Activated CD4-positive, alpha-beta T cell treated with anti-CD3 and anti-CD28 coated beads, Interleukin-2, amount 10 ng/mL, durations not matched to agents 7 days and 5 days (primary cell): ENCODE measurements at regions not wholly inside any gene's neighbourhood (a gene's known extent, or its start where the extent isn't known, plus 50 kb on each side); places are given as distances from the start of the nearest gene placed in this dataset.
"Not testable (repeated sequence)": the region's sequence is repeated elsewhere in the genome, so short reads cannot be mapped to it uniquely, and the experiment has no call there.

Experiments used
- CTCF ChIA-PET: fragments of 350-600 bp; sonication (Branson Sonifier 250); formaldehyde crosslinking; loops from one replicate; lab custom pipeline; 2021; ENCODE audit warnings: antibody characterized with exemption; lab: Charles Lee
- POLR2A ChIA-PET: fragments of 350-600 bp; sonication (Branson Sonifier 250); formaldehyde crosslinking; loops from one replicate; lab custom pipeline; 2021; ENCODE audit warnings: antibody characterized with exemption; lab: Charles Lee
- DNase-seq: peaks from one replicate; pipeline ENCODE4 v3.0.0-alpha.2; 2020
- H3K27ac Mint-ChIP-seq: one replicate; pipeline ENCODE4 v1.8.0; 2021; ENCODE audit warnings: mild to moderate bottlenecking, moderate library complexity, mixed read lengths
- H3K27me3 Mint-ChIP-seq: one replicate; pipeline ENCODE4 v1.8.0; 2021; ENCODE audit warnings: mixed read lengths
- H3K36me3 Mint-ChIP-seq: one replicate; pipeline ENCODE4 v1.8.0; 2021; ENCODE audit warnings: low read depth, mixed read lengths
- H3K4me1 Mint-ChIP-seq: one replicate; pipeline ENCODE4 v1.8.0; 2021; ENCODE audit warnings: mixed read lengths
- H3K4me3 Mint-ChIP-seq: one replicate; pipeline ENCODE4 v1.8.0; 2021; ENCODE audit warnings: mild to moderate bottlenecking, moderate library complexity, mixed read lengths
- H3K9me3 Mint-ChIP-seq: one replicate; pipeline ENCODE4 v1.8.0; 2021; ENCODE audit warnings: mixed read lengths

DNA sequence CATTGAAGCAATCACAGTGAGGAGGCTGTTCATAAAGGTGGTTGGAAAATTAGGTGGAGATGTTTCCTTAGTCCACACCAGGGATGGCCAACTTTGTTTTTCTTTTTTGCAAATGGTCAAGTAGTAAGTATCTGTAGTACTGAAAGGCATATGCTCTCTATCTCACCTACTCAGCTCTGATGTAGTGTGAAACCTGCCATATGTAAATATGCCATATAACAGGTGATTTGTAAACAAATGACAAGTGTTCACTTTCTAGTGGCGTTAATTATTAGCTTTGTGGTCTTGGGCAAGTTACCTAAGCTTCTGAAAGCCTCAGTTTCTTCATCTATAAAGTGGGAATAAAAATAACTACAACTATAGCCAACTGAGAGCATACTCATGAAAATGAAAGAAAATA is 421.4 kb upstream of the LCORL start:
- no peak overlapping the region for H3K27ac Mint-ChIP-seq
- H3K27me3 Mint-ChIP-seq: no peaks in the 10 kb centered on the region
- no peaks in the 10 kb centered on the region for H3K36me3 Mint-ChIP-seq
- no peaks in the 10 kb centered on the region for H3K9me3 Mint-ChIP-seq
- ChIA-PET CTCF (no interaction called here), POLR2A (no interaction called here)
- no peak overlapping the region for H3K4me3 Mint-ChIP-seq
- DNase-seq: no peak
- H3K4me1 Mint-ChIP-seq: no peaks in the 10 kb centered on the region

DNA sequence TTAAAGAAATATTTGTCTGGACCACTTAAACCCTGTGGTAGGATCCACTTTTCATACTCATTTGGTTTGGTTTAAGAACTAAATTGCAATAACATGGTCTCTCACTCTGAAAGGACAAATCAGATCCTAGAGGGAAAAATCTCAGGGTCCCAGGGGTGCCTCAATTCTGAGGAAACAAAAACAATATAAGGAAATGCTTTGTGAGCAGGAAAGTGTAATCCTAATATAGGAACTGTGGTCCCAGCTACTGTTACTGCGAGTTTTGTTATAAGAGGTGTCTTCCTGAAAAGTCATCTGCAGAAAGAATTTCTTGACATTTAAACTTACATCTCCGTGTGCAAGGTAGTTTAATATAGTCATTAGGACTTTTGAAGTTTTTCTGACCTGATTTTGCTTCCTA is 420.1 kb upstream of the LCORL start:
- Mint-ChIP-seq H3K36me3 (no peaks in the 10 kb centered on the region), H3K4me3 (no peak overlapping the region), H3K27me3 (no peaks in the 10 kb centered on the region), H3K9me3 (no peaks in the 10 kb centered on the region), H3K4me1 (no peaks in the 10 kb centered on the region), H3K27ac (no peak overlapping the region)
- no peak for DNase-seq
- ChIA-PET POLR2A (no interaction called here), CTCF (no interaction called here)

- Mint-ChIP-seq H3K9me3 (no peaks in the 10 kb centered on the region), H3K36me3 (no peaks in the 10 kb centered on the region), H3K27me3 (no peaks in the 10 kb centered on the region), H3K4me3 (no peak overlapping the region), H3K27ac (no peak overlapping the region), H3K4me1 (no peaks in the 10 kb centered on the region)
- ChIA-PET CTCF (no interaction called here), POLR2A (no interaction called here)
- DNase-seq: no peak
Measured at GRCh38 chr4:18441203-18441590, 419.6 kb upstream of the LCORL start.

GRCh38 chr4:18440527-18441202 is 419.1 kb upstream of the LCORL start:
- CTCF ChIA-PET: no interaction called here
- no peaks in the 10 kb centered on the region for H3K9me3 Mint-ChIP-seq
- H3K27ac Mint-ChIP-seq: no peak overlapping the region
- H3K27me3 Mint-ChIP-seq: no peaks in the 10 kb centered on the region
- no peak overlapping the region for H3K4me3 Mint-ChIP-seq
- H3K4me1 Mint-ChIP-seq: no peaks in the 10 kb centered on the region
- POLR2A ChIA-PET: no interaction called here
- no peak for DNase-seq
- H3K36me3 Mint-ChIP-seq: no peaks in the 10 kb centered on the region

DNA sequence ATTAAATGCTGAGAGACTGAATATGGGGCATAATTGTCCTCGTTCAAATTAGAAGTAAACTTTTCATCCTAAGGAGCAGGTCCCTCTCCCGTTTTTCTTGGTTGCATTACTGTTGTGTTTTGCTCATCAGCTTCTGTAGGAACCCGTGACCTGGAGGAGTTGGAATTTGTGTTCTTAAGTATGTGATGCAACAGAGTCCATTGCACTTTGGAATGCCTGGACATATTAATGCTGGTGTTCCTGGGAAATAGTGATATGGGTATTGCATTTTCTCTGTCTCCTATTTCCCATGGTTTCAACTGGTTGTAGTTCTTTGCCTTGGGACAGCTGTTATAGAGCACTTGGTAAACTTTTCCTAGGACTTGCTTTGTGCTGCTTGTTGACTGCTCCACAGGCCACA is 417.8 kb upstream of the LCORL start:
- no peaks in the 10 kb centered on the region for H3K36me3 Mint-ChIP-seq
- no peaks in the 10 kb centered on the region for H3K9me3 Mint-ChIP-seq
- POLR2A ChIA-PET: no interaction called here
- no peaks in the 10 kb centered on the region for H3K27me3 Mint-ChIP-seq
- CTCF ChIA-PET: no interaction called here
- no peak for DNase-seq
- H3K4me3 Mint-ChIP-seq: no peak overlapping the region
- H3K4me1 Mint-ChIP-seq: no peaks in the 10 kb centered on the region
- H3K27ac Mint-ChIP-seq: no peak overlapping the region

DNA sequence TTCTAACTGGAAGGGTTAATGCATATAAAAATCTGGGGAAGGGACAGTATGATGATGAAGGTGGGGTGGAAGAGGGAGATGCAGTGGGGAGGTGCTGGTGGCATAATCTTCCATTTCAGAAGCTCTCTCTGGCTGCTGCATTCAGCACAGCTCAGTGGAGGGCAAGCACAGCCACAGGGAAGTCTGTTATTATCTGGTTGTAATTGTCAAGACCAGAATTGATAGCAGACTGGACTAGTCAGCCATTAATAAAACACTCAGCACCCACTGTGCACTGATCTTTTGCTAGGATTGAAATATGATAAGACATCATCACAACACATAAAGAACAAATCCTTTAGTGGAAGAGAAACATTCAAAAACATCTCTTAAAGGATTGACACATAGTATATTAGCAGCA is 414.2 kb upstream of the LCORL start:
- no peak overlapping the region for H3K4me3 Mint-ChIP-seq
- H3K9me3 Mint-ChIP-seq: no peaks in the 10 kb centered on the region
- no peaks in the 10 kb centered on the region for H3K4me1 Mint-ChIP-seq
- no peak overlapping the region for H3K27ac Mint-ChIP-seq
- ChIA-PET POLR2A (no interaction called here), CTCF (no interaction called here)
- no peak for DNase-seq
- no peaks in the 10 kb centered on the region for H3K36me3 Mint-ChIP-seq
- no peaks in the 10 kb centered on the region for H3K27me3 Mint-ChIP-seq

- CTCF ChIA-PET: no interaction called here
- no peaks in the 10 kb centered on the region for H3K4me1 Mint-ChIP-seq
- no peak for DNase-seq
- H3K9me3 Mint-ChIP-seq: no peaks in the 10 kb centered on the region
- H3K27me3 Mint-ChIP-seq: no peaks in the 10 kb centered on the region
- POLR2A ChIA-PET: no interaction called here
- no peak overlapping the region for H3K27ac Mint-ChIP-seq
- no peaks in the 10 kb centered on the region for H3K36me3 Mint-ChIP-seq
- H3K4me3 Mint-ChIP-seq: no peak overlapping the region
Measured at GRCh38 chr4:18422685-18423084, 401.1 kb upstream of the LCORL start.

- H3K9me3 Mint-ChIP-seq: no peaks in the 10 kb centered on the region
- no peaks in the 10 kb centered on the region for H3K36me3 Mint-ChIP-seq
- ChIA-PET POLR2A (no interaction called here), CTCF (no interaction called here)
- no peaks in the 10 kb centered on the region for H3K4me1 Mint-ChIP-seq
- H3K4me3 Mint-ChIP-seq: no peak overlapping the region
- H3K27me3 Mint-ChIP-seq: no peaks in the 10 kb centered on the region
- no peak overlapping the region for H3K27ac Mint-ChIP-seq
- DNase-seq: no peak
Measured at GRCh38 chr4:18421519-18421918, 400.0 kb upstream of the LCORL start.

- H3K4me3 Mint-ChIP-seq: no peak overlapping the region
- no peak overlapping the region for H3K27ac Mint-ChIP-seq
- POLR2A ChIA-PET: no interaction called here
Measured at GRCh38 chr4:18419780-18420179, 398.2 kb upstream of the LCORL start.

GRCh38 chr4:18418195-18418898 is 396.8 kb upstream of the LCORL start:
- H3K27me3 Mint-ChIP-seq, CTCF ChIA-PET, DNase-seq, POLR2A ChIA-PET, H3K27ac Mint-ChIP-seq, H3K36me3 Mint-ChIP-seq, H3K4me1 Mint-ChIP-seq, H3K9me3 Mint-ChIP-seq, H3K4me3 Mint-ChIP-seq: not testable (repeated sequence)

More at GRCh38 chr4:18419780-18420179, 398.2 kb upstream of the LCORL start:
- DNase-seq: no peak
- no peaks in the 10 kb centered on the region for H3K36me3 Mint-ChIP-seq
- no peaks in the 10 kb centered on the region for H3K9me3 Mint-ChIP-seq
- H3K4me1 Mint-ChIP-seq: no peaks in the 10 kb centered on the region
- CTCF ChIA-PET: no interaction called here
- no peaks in the 10 kb centered on the region for H3K27me3 Mint-ChIP-seq

DNA sequence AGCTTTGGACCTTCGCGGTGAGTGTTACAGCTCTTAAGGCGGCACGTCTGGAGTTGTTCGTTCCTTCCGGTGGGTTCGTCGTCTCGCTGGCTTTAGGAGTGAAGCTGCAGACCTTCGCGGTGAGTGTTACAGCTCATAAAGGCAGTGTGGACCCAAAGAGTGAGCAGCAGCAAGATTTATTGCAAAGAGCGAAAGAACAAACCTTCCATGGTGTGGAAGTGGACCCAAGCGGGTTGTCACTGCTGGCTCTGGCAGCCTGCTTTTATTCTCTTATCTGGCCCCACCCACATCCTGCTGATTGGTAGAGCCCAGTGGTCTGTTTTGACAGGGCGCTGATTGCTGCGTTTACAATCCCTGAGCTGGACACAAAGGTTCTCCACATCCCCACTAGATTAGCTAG is 396.1 kb upstream of the LCORL start:
- H3K9me3 Mint-ChIP-seq, POLR2A ChIA-PET, H3K4me3 Mint-ChIP-seq, DNase-seq, H3K27ac Mint-ChIP-seq, H3K27me3 Mint-ChIP-seq, H3K4me1 Mint-ChIP-seq, H3K36me3 Mint-ChIP-seq, CTCF ChIA-PET: not testable (repeated sequence)

DNA sequence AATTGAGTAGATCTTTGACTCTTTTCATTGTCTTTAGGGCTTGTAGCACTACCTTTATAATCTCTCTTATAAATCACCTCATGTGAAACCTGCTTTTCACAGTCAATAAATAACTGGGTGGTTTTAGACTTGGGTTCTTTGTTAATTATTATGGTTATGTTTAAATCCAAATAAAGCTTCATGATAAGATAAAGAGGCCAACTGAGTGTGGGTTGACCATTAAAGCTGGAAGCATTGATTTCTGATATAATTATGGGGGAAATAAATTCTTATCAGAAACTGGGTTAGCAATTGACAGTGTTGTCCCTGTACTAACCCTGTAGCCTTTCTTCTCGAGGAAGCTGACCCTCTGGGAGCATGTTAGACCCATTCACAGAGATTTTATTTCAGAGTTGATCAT is 384.7 kb upstream of the LCORL start:
- Mint-ChIP-seq H3K27me3 (no peaks in the 10 kb centered on the region), H3K4me3 (no peak overlapping the region), H3K9me3 (no peaks in the 10 kb centered on the region), H3K27ac (no peak overlapping the region), H3K4me1 (peaks cover 6% of the 10 kb centered on the region), H3K36me3 (no peaks in the 10 kb centered on the region)
- CTCF ChIA-PET: interaction anchor here (1.1 kb wide), 1 partner anchor 10 kb away, joined by 3 read pairs; no protein-coding TSS in a partner anchor
- no peak for DNase-seq
- POLR2A ChIA-PET: no interaction called here

- no peak overlapping the region for H3K27ac Mint-ChIP-seq
- no peaks in the 10 kb centered on the region for H3K36me3 Mint-ChIP-seq
- no peaks in the 10 kb centered on the region for H3K27me3 Mint-ChIP-seq
- H3K4me1 Mint-ChIP-seq: peaks cover 6% of the 10 kb centered on the region
- ChIA-PET POLR2A (no interaction called here), CTCF (no interaction called here)
- H3K9me3 Mint-ChIP-seq: no peaks in the 10 kb centered on the region
- no peak overlapping the region for H3K4me3 Mint-ChIP-seq
- DNase-seq: no peak
Measured at GRCh38 chr4:18405054-18405453, 383.5 kb upstream of the LCORL start.

GRCh38 chr4:18404642-18405041 is 383.1 kb upstream of the LCORL start:
- H3K27ac Mint-ChIP-seq: no peak overlapping the region
- CTCF ChIA-PET: no interaction called here
- no peaks in the 10 kb centered on the region for H3K9me3 Mint-ChIP-seq
- peaks cover 6% of the 10 kb centered on the region for H3K4me1 Mint-ChIP-seq
- no peaks in the 10 kb centered on the region for H3K27me3 Mint-ChIP-seq
- no peak overlapping the region for H3K4me3 Mint-ChIP-seq
- POLR2A ChIA-PET: no interaction called here
- no peak for DNase-seq
- H3K36me3 Mint-ChIP-seq: no peaks in the 10 kb centered on the region
